CD4-positive, alpha-beta memory T cell (primary cell): ENCODE measurements at regions not wholly inside any gene's neighbourhood (a gene's known extent, or its start where the extent isn't known, plus 50 kb on each side); places are given as distances from the start of the nearest gene placed in this dataset.

Source experiments
- CTCF ChIA-PET: fragments of 350-600 bp; sonication (Branson Sonifier 250); formaldehyde crosslinking; loops from one replicate; lab custom pipeline; 2021; ENCODE audit warnings: inconsistent platforms; ENCODE audit not compliant: partially characterized antibody; lab: Charles Lee
- POLR2A ChIA-PET: fragments of 350-600 bp; sonication (Branson Sonifier 250); formaldehyde crosslinking; loops from one replicate; lab custom pipeline; 2021; ENCODE audit not compliant: partially characterized antibody; lab: Charles Lee
- DNase-seq, 5 donors: peaks; one replicate each; pipeline versions ENCODE4 v3.0.0 to v3.0.0-alpha.2; 2020 to 2022; ENCODE audit warnings: mixed read lengths in 1 of 5
- H3K27ac ChIP-seq: one replicate; pipeline ENCODE4 v1.7.0; 2013; ENCODE audit warnings: low read depth, low read length
- H3K27me3 ChIP-seq: 2 replicates; pipeline ENCODE4 v1.7.0; 2013; ENCODE audit warnings: mild to moderate bottlenecking, low read length, moderate library complexity; ENCODE audit not compliant: insufficient read depth
- H3K36me3 ChIP-seq: 2 replicates; pipeline ENCODE4 v1.7.0; 2013; ENCODE audit warnings: mild to moderate bottlenecking, low read length, moderate library complexity; ENCODE audit not compliant: insufficient read depth
- H3K4me1 ChIP-seq: 2 replicates; pipeline ENCODE4 v1.7.0; 2013; ENCODE audit warnings: mild to moderate bottlenecking, low read length, moderate library complexity; ENCODE audit not compliant: insufficient read depth
- H3K4me3 ChIP-seq, 2 donors: one replicate each; pipeline ENCODE4 v1.7.0; 2013; ENCODE audit warnings: low read length in 2 of 2, mild to moderate bottlenecking in 1 of 2
- H3K9me3 ChIP-seq, 2 donors: one replicate each; pipeline ENCODE4 v1.7.0; 2013; ENCODE audit warnings: low read length in 2 of 2, control low read depth in 1 of 2; ENCODE audit not compliant: control insufficient read depth in 1 of 2
- H3K27ac Mint-ChIP-seq, 7 donors: one replicate each; pipeline ENCODE4 v1.8.0; 2020 to 2021; ENCODE audit warnings: mixed read lengths in 7 of 7, mild to moderate bottlenecking in 6 of 7, inconsistent platforms in 3 of 7, moderate library complexity in 3 of 7
- H3K27me3 Mint-ChIP-seq, 2 donors: one replicate each; pipeline ENCODE4 v1.8.0; 2020 to 2021; ENCODE audit warnings: mixed read lengths in 2 of 2
- H3K36me3 Mint-ChIP-seq, 2 donors: one replicate each; pipeline ENCODE4 v1.8.0; 2020 to 2021; ENCODE audit warnings: mixed read lengths in 2 of 2, inconsistent platforms in 1 of 2, mild to moderate bottlenecking in 1 of 2
- H3K4me1 Mint-ChIP-seq, 4 donors: one replicate each; pipeline ENCODE4 v1.8.0; 2020 to 2021; ENCODE audit warnings: mixed read lengths in 4 of 4, mild to moderate bottlenecking in 1 of 4
- H3K4me3 Mint-ChIP-seq, 8 donors: one replicate each; pipeline ENCODE4 v1.8.0; 2020 to 2021; ENCODE audit warnings: mixed read lengths in 8 of 8, mild to moderate bottlenecking in 7 of 8, moderate library complexity in 6 of 8, inconsistent platforms in 3 of 8
- H3K9me3 Mint-ChIP-seq, 8 donors: one replicate each; pipeline ENCODE4 v1.8.0; 2020 to 2021; ENCODE audit warnings: mixed read lengths in 8 of 8, mild to moderate bottlenecking in 5 of 8, inconsistent platforms in 3 of 8, moderate library complexity in 1 of 8
- intact Hi-C: fragments of 100-400 bp; cut with micrococcal nuclease; formaldehyde crosslinking; loops from one replicate; pipeline ENCODE4 v1.15.1; 2023

GRCh38 chr10:3408603-3409365 lies 236.2 kb upstream of the PITRM1 start:
- DNase-seq: no peak
- Histone ChIP-seq H3K36me3 (no peaks in the 10 kb centered on the region), H3K4me1 (no peaks in the 10 kb centered on the region), H3K27ac (no peak overlapping the region), H3K4me3 (no peak overlapping the region), H3K27me3 (no peaks in the 10 kb centered on the region), H3K9me3 (no peaks in the 10 kb centered on the region)
- peaks cover 0 to 1% of the 10 kb centered on the region in 2 donors for H3K27me3 Mint-ChIP-seq
- H3K36me3 Mint-ChIP-seq: no peaks in the 10 kb centered on the region
- POLR2A ChIA-PET: no interaction called here
- no peak overlapping the region for H3K27ac Mint-ChIP-seq
- peaks cover 0 to 5% (median 0%) of the 10 kb centered on the region in 8 donors for H3K9me3 Mint-ChIP-seq
- H3K4me3 Mint-ChIP-seq: no peak overlapping the region
- H3K4me1 Mint-ChIP-seq: peaks cover 0 to 3% (median 0%) of the 10 kb centered on the region in 4 donors
- intact Hi-C loops: no loop called here
- CTCF ChIA-PET: no interaction called here

DNA sequence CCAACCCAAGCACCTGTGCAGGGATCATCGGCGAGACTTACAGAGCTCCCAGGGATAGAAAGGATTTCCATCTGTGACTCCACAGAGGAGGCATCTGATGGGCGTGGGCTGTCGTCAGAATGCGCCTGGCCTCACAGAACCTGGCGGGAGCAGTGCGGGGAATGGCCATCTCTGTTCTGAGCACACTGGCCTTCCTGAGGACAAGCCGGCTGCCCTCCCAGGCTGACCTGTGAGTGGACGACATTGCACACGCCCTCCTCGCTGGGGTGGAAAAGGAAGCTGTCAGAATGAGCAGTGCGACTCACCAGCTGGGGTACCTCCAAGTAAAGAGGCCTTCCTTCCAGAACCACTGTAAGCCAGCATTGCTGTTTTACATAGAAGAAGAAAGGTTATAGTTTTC lies 234.6 kb upstream of the PITRM1 start:
- Histone ChIP-seq H3K4me3 (no peak overlapping the region), H3K27ac (no peak overlapping the region), H3K4me1 (no peaks in the 10 kb centered on the region), H3K9me3 (no peaks in the 10 kb centered on the region), H3K36me3 (no peaks in the 10 kb centered on the region), H3K27me3 (no peaks in the 10 kb centered on the region)
- Mint-ChIP-seq H3K27ac (no peak overlapping the region), H3K4me1 (peaks cover 0 to 3% (median 0%) of the 10 kb centered on the region in 4 donors), H3K4me3 (no peak overlapping the region), H3K36me3 (no peaks in the 10 kb centered on the region), H3K27me3 (peaks cover 0 to 1% of the 10 kb centered on the region in 2 donors), H3K9me3 (peaks cover 0 to 5% (median 0%) of the 10 kb centered on the region in 8 donors)
- no peak for DNase-seq
- intact Hi-C loops: no loop called here
- ChIA-PET POLR2A (no interaction called here), CTCF (no interaction called here)

GRCh38 chr10:3406556-3406955 lies 234.0 kb upstream of the PITRM1 start:
- Mint-ChIP-seq H3K36me3 (no peaks in the 10 kb centered on the region), H3K4me3 (no peak overlapping the region), H3K27me3 (peaks cover 0 to 1% of the 10 kb centered on the region in 2 donors), H3K27ac (no peak overlapping the region), H3K4me1 (peaks cover 0 to 3% (median 0%) of the 10 kb centered on the region in 4 donors), H3K9me3 (peaks cover 0 to 5% (median 0%) of the 10 kb centered on the region in 8 donors)
- ChIA-PET CTCF (no interaction called here), POLR2A (interaction anchor here (0.6 kb wide), 1 partner anchor 417 kb away, joined by 3 read pairs; no protein-coding TSS in a partner anchor)
- H3K36me3 ChIP-seq: no peaks in the 10 kb centered on the region
- H3K4me3 ChIP-seq: no peak overlapping the region
- intact Hi-C loops: no loop called here
- DNase-seq: no peak
- no peak overlapping the region for H3K27ac ChIP-seq
- no peaks in the 10 kb centered on the region for H3K9me3 ChIP-seq
- no peaks in the 10 kb centered on the region for H3K27me3 ChIP-seq
- no peaks in the 10 kb centered on the region for H3K4me1 ChIP-seq

GRCh38 chr10:3404381-3404780 lies 231.8 kb upstream of the PITRM1 start:
- Mint-ChIP-seq H3K4me1 (peaks cover 0 to 1% (median 0%) of the 10 kb centered on the region in 4 donors), H3K4me3 (no peak overlapping the region), H3K27me3 (peaks cover 0 to 1% of the 10 kb centered on the region in 2 donors), H3K36me3 (no peaks in the 10 kb centered on the region), H3K9me3 (no peaks in the 10 kb centered on the region), H3K27ac (no peak overlapping the region)
- H3K4me3 ChIP-seq: no peak overlapping the region
- no peak for DNase-seq
- no peaks in the 10 kb centered on the region for H3K27me3 ChIP-seq
- intact Hi-C loops: no loop called here
- ChIA-PET POLR2A (no interaction called here), CTCF (no interaction called here)
- no peak overlapping the region for H3K27ac ChIP-seq
- H3K9me3 ChIP-seq: no peaks in the 10 kb centered on the region
- no peaks in the 10 kb centered on the region for H3K36me3 ChIP-seq
- no peaks in the 10 kb centered on the region for H3K4me1 ChIP-seq

DNA sequence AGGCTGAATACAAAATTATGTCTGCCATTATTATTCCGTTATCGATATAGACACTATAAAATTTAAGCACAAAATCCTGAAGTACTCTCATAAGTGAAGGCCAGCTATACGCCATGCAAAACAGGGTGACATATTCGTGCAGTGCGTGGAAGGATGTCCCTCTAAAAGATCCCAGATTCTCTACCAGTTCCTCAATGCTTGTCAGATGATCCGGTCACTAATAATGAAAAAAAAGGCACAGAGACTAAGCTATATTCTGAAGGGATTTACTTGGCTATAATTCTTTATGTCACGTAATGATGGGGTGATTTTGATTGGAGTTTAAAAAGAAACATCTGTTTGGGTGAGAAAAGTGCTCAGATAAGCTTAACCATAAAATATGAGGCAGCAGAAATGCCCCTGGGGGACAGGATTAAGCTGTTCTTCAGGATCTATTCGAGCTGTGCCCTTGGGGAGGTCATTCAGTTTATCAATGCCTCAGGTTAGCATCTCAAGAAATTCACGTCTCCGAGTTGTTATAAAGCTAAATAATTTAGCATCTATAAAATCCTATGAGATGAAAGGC lies 229.7 kb upstream of the PITRM1 start:
- H3K27ac ChIP-seq: no peak overlapping the region
- peaks cover 0 to 2% (median 0%) of the 10 kb centered on the region in 8 donors for H3K9me3 Mint-ChIP-seq
- H3K27me3 Mint-ChIP-seq: peaks cover 0 to 1% of the 10 kb centered on the region in 2 donors
- H3K4me3 Mint-ChIP-seq: no peak overlapping the region
- POLR2A ChIA-PET: no interaction called here
- no peak overlapping the region for H3K27ac Mint-ChIP-seq
- H3K36me3 Mint-ChIP-seq: no peaks in the 10 kb centered on the region
- H3K36me3 ChIP-seq: no peaks in the 10 kb centered on the region
- no peaks in the 10 kb centered on the region for H3K9me3 ChIP-seq
- H3K27me3 ChIP-seq: no peaks in the 10 kb centered on the region
- CTCF ChIA-PET: no interaction called here
- H3K4me1 ChIP-seq: no peaks in the 10 kb centered on the region
- H3K4me3 ChIP-seq: no peak overlapping the region
- DNase-seq: no peak
- H3K4me1 Mint-ChIP-seq: no peaks in the 10 kb centered on the region
- intact Hi-C loops: no loop called here

DNA sequence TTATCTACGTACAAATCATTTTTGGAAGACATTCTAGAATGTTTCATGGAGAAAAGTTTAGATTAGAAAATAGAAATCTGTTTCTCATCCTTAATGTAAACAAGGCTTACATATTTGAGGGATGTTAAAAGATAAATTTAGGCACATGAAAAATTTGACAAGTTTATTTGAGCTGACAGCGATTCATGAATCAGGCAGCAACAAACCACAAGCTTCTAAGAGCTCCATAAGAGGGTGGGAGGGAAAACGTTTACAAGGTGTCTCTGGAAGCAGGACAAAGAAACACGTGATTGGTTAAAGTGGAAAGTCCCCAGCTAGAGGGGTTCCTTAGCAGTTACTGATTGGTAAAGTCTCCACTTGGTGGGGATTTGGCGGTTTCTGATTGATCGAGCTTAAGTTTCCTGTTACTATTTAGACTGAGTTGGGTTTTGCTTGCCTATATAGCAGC lies 228.9 kb upstream of the PITRM1 start:
- H3K9me3 ChIP-seq: no peaks in the 10 kb centered on the region
- no peak for DNase-seq
- no peaks in the 10 kb centered on the region for H3K4me1 ChIP-seq
- H3K4me1 Mint-ChIP-seq: no peaks in the 10 kb centered on the region
- CTCF ChIA-PET: no interaction called here
- peaks cover 0 to 1% of the 10 kb centered on the region in 2 donors for H3K27me3 Mint-ChIP-seq
- H3K36me3 ChIP-seq: no peaks in the 10 kb centered on the region
- no peak overlapping the region for H3K27ac ChIP-seq
- intact Hi-C loops: no loop called here
- H3K27me3 ChIP-seq: no peaks in the 10 kb centered on the region
- no peak overlapping the region for H3K4me3 Mint-ChIP-seq
- H3K4me3 ChIP-seq: no peak overlapping the region
- peaks cover 0 to 2% (median 0%) of the 10 kb centered on the region in 8 donors for H3K9me3 Mint-ChIP-seq
- H3K36me3 Mint-ChIP-seq: no peaks in the 10 kb centered on the region
- POLR2A ChIA-PET: no interaction called here
- H3K27ac Mint-ChIP-seq: no peak overlapping the region

- no peaks in the 10 kb centered on the region for H3K9me3 ChIP-seq
- Mint-ChIP-seq H3K9me3 (peaks cover 0 to 2% (median 0%) of the 10 kb centered on the region in 8 donors), H3K4me1 (no peaks in the 10 kb centered on the region), H3K4me3 (no peak overlapping the region), H3K27ac (no peak overlapping the region), H3K36me3 (no peaks in the 10 kb centered on the region), H3K27me3 (peaks cover 0 to 1% of the 10 kb centered on the region in 2 donors)
- ChIA-PET CTCF (no interaction called here), POLR2A (no interaction called here)
- no peak overlapping the region for H3K4me3 ChIP-seq
- DNase-seq: no peak
- no peaks in the 10 kb centered on the region for H3K4me1 ChIP-seq
- no peaks in the 10 kb centered on the region for H3K27me3 ChIP-seq
- intact Hi-C loops: no loop called here
- no peak overlapping the region for H3K27ac ChIP-seq
- no peaks in the 10 kb centered on the region for H3K36me3 ChIP-seq
Observed at GRCh38 chr10:3400348-3400747, 227.8 kb upstream of the PITRM1 start.
